Heart right ventricle (tissue), 16 donors: ENCODE measurements at regions not wholly inside any gene's neighbourhood (a gene's known extent, or its start where the extent isn't known, plus 50 kb on each side); places are given as distances from the start of the nearest gene placed in this dataset.
"Not testable (repeated sequence)": the region's sequence is repeated elsewhere in the genome, so short reads cannot be mapped to it uniquely, and the experiment has no call there.

Source experiments
- ATAC-seq, 8 donors: fragments of 200-7000 bp; cut with Tn5 transposase; one replicate each; pipeline ENCODE4 v1.9.1; 2020; ENCODE audit warnings: mild to moderate bottlenecking in 8 of 8, moderate library complexity in 8 of 8, moderate number of reproducible peaks in 1 of 8
- DNase-seq, 2 donors: peaks; one replicate each; pipeline ENCODE4 v3.0.0-alpha.2; 2020
- H3K27ac ChIP-seq, 10 donors: fragments of 200-600 bp; sonication (generic) in 2 of 10; one replicate each; pipeline versions ENCODE4 v1.5.0 to v1.8.0; 2020 to 2022; ENCODE audit warnings: mild to moderate bottlenecking in 3 of 10
- H3K27me3 ChIP-seq, 7 donors: fragments of 200-600 bp; one replicate each; pipeline ENCODE4 v1.8.0; 2021 to 2022; ENCODE audit warnings: mild to moderate bottlenecking in 2 of 7
- H3K36me3 ChIP-seq, 9 donors: fragments of 200-600 bp; sonication (generic) in 1 of 9; one replicate each; pipeline versions ENCODE4 v1.5.0 to v1.8.0; 2020 to 2022; ENCODE audit warnings: mild to moderate bottlenecking in 2 of 9
- H3K4me1 ChIP-seq, 9 donors: fragments of 200-600 bp; sonication (generic) in 1 of 9; one replicate each; pipeline versions ENCODE4 v1.5.0 to v1.8.0; 2020 to 2022; ENCODE audit warnings: mild to moderate bottlenecking in 4 of 9
- H3K4me3 ChIP-seq, 10 donors: fragments of 200-600 bp; sonication (generic) in 2 of 10; one replicate each; pipeline versions ENCODE4 v1.5.0 to v1.8.0; 2020 to 2022; ENCODE audit warnings: mild to moderate bottlenecking in 7 of 10, moderate library complexity in 2 of 10
- H3K9me3 ChIP-seq, 11 donors: fragments of 200-600 bp in 10 of 11; sonication (generic) in 2 of 11; one replicate each; pipeline versions ENCODE4 v1.5.0 to v1.8.0; 2013 to 2022; ENCODE audit warnings: mild to moderate bottlenecking in 2 of 11, control low read depth in 1 of 11, moderate library complexity in 1 of 11
- CTCF ChIP-seq, 9 donors: fragments of 200-600 bp; sonication (generic) in 2 of 9; IDR thresholded peaks; one replicate each; pipeline versions ENCODE4 v1.5.0 to v1.8.0; 2021 to 2022; ENCODE audit warnings: antibody characterized with exemption in 9 of 9, mild to moderate bottlenecking in 5 of 9, moderate library complexity in 1 of 9
- WGBS, 2 donors: extraction: QIAGEN DNeasy Blood & Tissue Kit; methylation state at CpG; one replicate each; pipeline ENCODE4 v1.1.7; 2013; ENCODE audit warnings: inconsistent platforms in 1 of 2; 5-methylcytosine and 5-hydroxymethylcytosine counted together
- intact Hi-C, 10 donors: fragments of 100-400 bp; cut with DNase I; formaldehyde crosslinking; loops; one replicate each; pipeline versions ENCODE4 v1.11.1 to v1.14.2; 2022
- donor health status: Arrhythmogenic right ventricular cardiomyopathy.
- donor health status: ischemic (EF 13 %, LVEDD 7.1; RV severe dilation, severe dysfunction).
- donor health status: healthy with polysubstance abuse.
- donor health status: DM: no; HTN: yes; CAD: no.
- donor health status: DM: no; HTN: no; CAD: no.
- donor health status: ischemic (EF 25% LVEDD 6.9; RV normal size, moderate dysfunction).
- donor health status: ischemic (EF 25% LVEDD 5.7; RV mildly dilated, moderate dysfunction).
- donor health status: healthy.
- donor health status: DM: yes; HTN: yes; CAD: no.
- donor health status: Ischemic cardiomyopathy.
- donor health status: ischemic (EF 35%, LVEDD 5.7; RV mildly dilated, moderate dysfunction).
- donor health status: nonischemic (EF 11% LVEDD 7.7; RV severe dilation, severe dysfunction).
- donor health status: DM: yes; HTN: yes; CAD: no.
- donor health status: PGD.
- donor health status: ischemic (EF 29% LVEDD 5.4; RV normal size, mild dysfunction).
- donor health status: nonischemic (EF 23%, LVEDD 6.1; RV moderate dilation, normal function).

GRCh38 chr9:85162822-85163221 is 493.3 kb downstream of the NTRK2 start:
- TF ChIP-seq CTCF (IDR thresholded peaks at IDR 0.05) = no peak
- Histone ChIP-seq H3K4me1 (no peaks in the 10 kb centered on the region), H3K9me3 (peaks cover 0 to 19% (median 0%) of the 10 kb centered on the region in 11 donors), H3K27ac (no peak overlapping the region), H3K36me3 (no peaks in the 10 kb centered on the region), H3K4me3 (no peak overlapping the region), H3K27me3 (no peaks in the 10 kb centered on the region)
- DNase-seq = no peak
- intact Hi-C loops = no loop called here
- no peak for ATAC-seq
- WGBS, 2 donors = 59 to 93% methylated on average over 3 of the region's 3 CpGs

GRCh38 chr9:85160944-85161343 is 491.4 kb downstream of the NTRK2 start:
- H3K4me1 ChIP-seq, H3K36me3 ChIP-seq, H3K4me3 ChIP-seq, H3K27me3 ChIP-seq, H3K27ac ChIP-seq, DNase-seq, ATAC-seq, intact Hi-C loops: not testable (repeated sequence)
- H3K9me3 ChIP-seq = peaks cover 0 to 19% (median 0%) of the 10 kb centered on the region in 11 donors
- WGBS, 2 donors = 78 to 81% methylated on average over 4 of the region's 4 CpGs

- H3K4me3 ChIP-seq = no peak overlapping the region
- intact Hi-C loops = no loop called here
- H3K9me3 ChIP-seq = peaks cover 0 to 16% (median 0%) of the 10 kb centered on the region in 11 donors
- TF ChIP-seq CTCF (IDR thresholded peaks at IDR 0.05) = no peak
- H3K4me1 ChIP-seq = no peaks in the 10 kb centered on the region
- DNase-seq = no peak
- no peak overlapping the region for H3K27ac ChIP-seq
- no peaks in the 10 kb centered on the region for H3K36me3 ChIP-seq
- H3K27me3 ChIP-seq = peaks cover 0 to 7% (median 0%) of the 10 kb centered on the region in 7 donors
- no peak for ATAC-seq
Observed at GRCh38 chr9:85158512-85158911, 489.0 kb downstream of the NTRK2 start.

- intact Hi-C loops = no loop called here
- peaks cover 0 to 7% (median 0%) of the 10 kb centered on the region in 7 donors for H3K27me3 ChIP-seq
Observed at GRCh38 chr9:85157772-85158171, 488.2 kb downstream of the NTRK2 start.

More at GRCh38 chr9:85157772-85158171, 488.2 kb downstream of the NTRK2 start:
- 55 to 59% methylated on average over 6 of the region's 6 CpGs for WGBS, 2 donors
- no peak for DNase-seq
- no peak for ATAC-seq
- no peaks in the 10 kb centered on the region for H3K36me3 ChIP-seq
- H3K27ac ChIP-seq = no peak overlapping the region
- H3K4me3 ChIP-seq = no peak overlapping the region
- H3K4me1 ChIP-seq = no peaks in the 10 kb centered on the region
- H3K9me3 ChIP-seq = peaks cover 0 to 9% (median 0%) of the 10 kb centered on the region in 11 donors
- TF ChIP-seq CTCF (IDR thresholded peaks at IDR 0.05) = no peak
